Mononuclear cell (primary cell): ENCODE measurements at regions not wholly inside any gene's neighbourhood (a gene's known extent, or its start where the extent isn't known, plus 50 kb on each side); places are given as distances from the start of the nearest gene placed in this dataset.

Experiments
- H3K27me3 ChIP-seq: 2 replicates; pipeline ENCODE4 v1.6.0; 2011; ENCODE audit warnings: low read length, control low read depth; ENCODE audit not compliant: insufficient read depth
- H3K4me1 ChIP-seq: 2 replicates; pipeline ENCODE4 v1.5.1; 2011; ENCODE audit warnings: mild to moderate bottlenecking, low read length, control low read depth; ENCODE audit not compliant: insufficient read depth
- H3K4me3 ChIP-seq: 2 replicates; pipeline ENCODE4 v1.5.1; 2011; ENCODE audit warnings: mild to moderate bottlenecking, low read length, moderate library complexity
- H3K9me3 ChIP-seq: 2 replicates; pipeline ENCODE4 v1.5.1; 2011; ENCODE audit warnings: low read depth, mild to moderate bottlenecking, control low read depth, low read length

GRCh38 chr1:228866468-228866867 lies 131.2 kb downstream of the RHOU start:
- no peaks in the 10 kb centered on the region for H3K9me3 ChIP-seq
- peaks cover 20% of the 10 kb centered on the region for H3K4me1 ChIP-seq
- no peaks in the 10 kb centered on the region for H3K27me3 ChIP-seq
- no peak overlapping the region for H3K4me3 ChIP-seq

GRCh38 chr1:228867108-228867950 lies 132.1 kb downstream of the RHOU start:
- Histone ChIP-seq H3K4me1 (peaks cover 12% of the 10 kb centered on the region), H3K4me3 (no peak overlapping the region), H3K27me3 (no peaks in the 10 kb centered on the region), H3K9me3 (no peaks in the 10 kb centered on the region)

GRCh38 chr1:228867951-228868730 lies 132.9 kb downstream of the RHOU start:
- H3K4me1 ChIP-seq, result peaks cover 11% of the 10 kb centered on the region
- no peaks in the 10 kb centered on the region for H3K27me3 ChIP-seq
- H3K9me3 ChIP-seq, result no peaks in the 10 kb centered on the region
- no peak overlapping the region for H3K4me3 ChIP-seq

GRCh38 chr1:228868731-228869024 lies 133.4 kb downstream of the RHOU start:
- Histone ChIP-seq H3K4me3 (no peak overlapping the region), H3K4me1 (peaks cover 10% of the 10 kb centered on the region), H3K9me3 (no peaks in the 10 kb centered on the region), H3K27me3 (no peaks in the 10 kb centered on the region)

GRCh38 chr1:228869312-228869824 lies 134.1 kb downstream of the RHOU start:
- Histone ChIP-seq H3K4me1 (peaks cover 3% of the 10 kb centered on the region), H3K4me3 (no peak overlapping the region), H3K27me3 (no peaks in the 10 kb centered on the region), H3K9me3 (no peaks in the 10 kb centered on the region)

- Histone ChIP-seq H3K4me3 (no peak overlapping the region), H3K27me3 (no peaks in the 10 kb centered on the region), H3K9me3 (no peaks in the 10 kb centered on the region), H3K4me1 (no peaks in the 10 kb centered on the region)
Measured at GRCh38 chr1:228870041-228870713, 134.9 kb downstream of the RHOU start.

- H3K4me1 ChIP-seq, result no peaks in the 10 kb centered on the region
- H3K4me3 ChIP-seq, result no peak overlapping the region
- H3K27me3 ChIP-seq, result no peaks in the 10 kb centered on the region
- H3K9me3 ChIP-seq, result no peaks in the 10 kb centered on the region
Measured at GRCh38 chr1:228871314-228872061, 136.2 kb downstream of the RHOU start.

- H3K4me1 ChIP-seq, result no peaks in the 10 kb centered on the region
- H3K9me3 ChIP-seq, result no peaks in the 10 kb centered on the region
- no peaks in the 10 kb centered on the region for H3K27me3 ChIP-seq
- H3K4me3 ChIP-seq, result no peak overlapping the region
Measured at GRCh38 chr1:228872080-228872479, 136.8 kb downstream of the RHOU start.

GRCh38 chr1:228873709-228874108 lies 138.4 kb downstream of the RHOU start:
- H3K4me3 ChIP-seq, result no peak overlapping the region
- no peaks in the 10 kb centered on the region for H3K4me1 ChIP-seq
- H3K27me3 ChIP-seq, result no peaks in the 10 kb centered on the region
- H3K9me3 ChIP-seq, result no peaks in the 10 kb centered on the region

- no peaks in the 10 kb centered on the region for H3K4me1 ChIP-seq
- no peak overlapping the region for H3K4me3 ChIP-seq
- H3K9me3 ChIP-seq, result no peaks in the 10 kb centered on the region
- no peaks in the 10 kb centered on the region for H3K27me3 ChIP-seq
Measured at GRCh38 chr1:228875741-228876140, 140.5 kb downstream of the RHOU start.

GRCh38 chr1:228876187-228876586 lies 140.9 kb downstream of the RHOU start:
- Histone ChIP-seq H3K4me1 (no peaks in the 10 kb centered on the region), H3K9me3 (no peaks in the 10 kb centered on the region), H3K27me3 (no peaks in the 10 kb centered on the region), H3K4me3 (no peak overlapping the region)

- no peaks in the 10 kb centered on the region for H3K4me1 ChIP-seq
- H3K4me3 ChIP-seq, result no peak overlapping the region
- no peaks in the 10 kb centered on the region for H3K9me3 ChIP-seq
- no peaks in the 10 kb centered on the region for H3K27me3 ChIP-seq
Measured at GRCh38 chr1:228879164-228879563, 143.9 kb downstream of the RHOU start.

GRCh38 chr1:228882041-228882770 lies 146.9 kb downstream of the RHOU start:
- Histone ChIP-seq H3K4me1 (no peaks in the 10 kb centered on the region), H3K9me3 (no peaks in the 10 kb centered on the region), H3K27me3 (no peaks in the 10 kb centered on the region), H3K4me3 (no peak overlapping the region)

- Histone ChIP-seq H3K9me3 (no peaks in the 10 kb centered on the region), H3K4me1 (no peaks in the 10 kb centered on the region), H3K4me3 (no peak overlapping the region), H3K27me3 (no peaks in the 10 kb centered on the region)
Measured at GRCh38 chr1:228882771-228883450, 147.6 kb downstream of the RHOU start.
